ENCODE measurements at regions not wholly inside any gene's neighbourhood (a gene's known extent, or its start where the extent isn't known, plus 50 kb on each side); places are given as distances from the start of the nearest gene placed in this dataset.

- WGBS, 2 donors = 96 to 97% methylated on average over 1 of the region's 1 CpG
- intact Hi-C loops (cut with DNase I) = no loop called here
- Histone ChIP-seq H3K27ac (no peak overlapping the region), H3K36me3 (no peaks in the 10 kb centered on the region), H3K4me1 (no peaks in the 10 kb centered on the region), H3K9me3 (no peaks in the 10 kb centered on the region), H3K27me3 (no peaks in the 10 kb centered on the region), H3K4me3 (no peak overlapping the region)
- no peak for TF ChIP-seq CTCF (IDR thresholded peaks at IDR 0.05)
- ATAC-seq = no peak
- no peak for DNase-seq
Measured at GRCh38 chr10:33883881-33884280, 549.4 kb upstream of the NRP1 start.

GRCh38 chr10:33882996-33883395, 548.5 kb upstream of the NRP1 start:
- H3K4me3 ChIP-seq = no peak overlapping the region
- DNase-seq = no peak
- no peak for TF ChIP-seq CTCF (IDR thresholded peaks at IDR 0.05)
- H3K27ac ChIP-seq = no peak overlapping the region
- 92 to 97% methylated on average over 1 of the region's 1 CpG for WGBS, 2 donors
- no peaks in the 10 kb centered on the region for H3K27me3 ChIP-seq
- peaks cover 0 to 9% (median 0%) of the 10 kb centered on the region in 9 donors for H3K4me1 ChIP-seq
- intact Hi-C loops (cut with DNase I) = no loop called here
- no peaks in the 10 kb centered on the region for H3K36me3 ChIP-seq
- H3K9me3 ChIP-seq = no peaks in the 10 kb centered on the region
- ATAC-seq = no peak

GRCh38 chr10:33880291-33880690, 545.8 kb upstream of the NRP1 start:
- ATAC-seq (no peak), DNase-seq (no peak)
- WGBS, 2 donors = 93 to 95% methylated on average over 5 of the region's 5 CpGs
- intact Hi-C loops (cut with DNase I) = no loop called here
- Histone ChIP-seq H3K27me3 (no peaks in the 10 kb centered on the region), H3K36me3 (no peaks in the 10 kb centered on the region), H3K9me3 (no peaks in the 10 kb centered on the region), H3K4me3 (no peak overlapping the region), H3K4me1 (peaks cover 0 to 9% (median 0%) of the 10 kb centered on the region in 9 donors), H3K27ac (no peak overlapping the region)
- TF ChIP-seq CTCF (IDR thresholded peaks at IDR 0.05) = no peak

- ATAC-seq (peak in 1 of 8 donors; percentile 12), DNase-seq (no peak)
- no peak overlapping the region for H3K4me3 ChIP-seq
- H3K27me3 ChIP-seq = no peaks in the 10 kb centered on the region
- intact Hi-C loops (cut with DNase I) = no loop called here
- no peak for TF ChIP-seq CTCF (IDR thresholded peaks at IDR 0.05)
- no peak overlapping the region for H3K27ac ChIP-seq
- 73 to 80% methylated on average over 10 of the region's 10 CpGs for WGBS, 2 donors
- H3K4me1 ChIP-seq = peaks cover 0 to 9% (median 0%) of the 10 kb centered on the region in 9 donors
- no peaks in the 10 kb centered on the region for H3K9me3 ChIP-seq
- no peaks in the 10 kb centered on the region for H3K36me3 ChIP-seq
Measured at GRCh38 chr10:33878238-33878786, 543.8 kb upstream of the NRP1 start.
